ENCODE measurements at regions not wholly inside any gene's neighbourhood (a gene's known extent, or its start where the extent isn't known, plus 50 kb on each side); places are given as distances from the start of the nearest gene placed in this dataset.

- TF ChIP-seq NFRKB (IDR thresholded peaks at IDR 0.05), result no peak
- TF ChIP-seq FOXK2 (IDR thresholded peaks at IDR 0.05), result no peak
- TF ChIP-seq FOXM1 (IDR thresholded peaks at IDR 0.05; ENCODE audit: borderline replicate concordance), result no peak
- TF ChIP-seq ARNT (IDR thresholded peaks at IDR 0.05), result no peak
- no peak for TF ChIP-seq BHLHE40 (IDR thresholded peaks at IDR 0.05; ENCODE audit: borderline replicate concordance)
- no peak for TF ChIP-seq HDGF (IDR thresholded peaks at IDR 0.05; ENCODE audit: borderline replicate concordance)
- no peak for TF ChIP-seq LEF1 (IDR thresholded peaks at IDR 0.05; ENCODE audit: borderline replicate concordance)
- TF ChIP-seq ZNF384 (IDR thresholded peaks at IDR 0.05), result no peak
- no peak for TF ChIP-seq SP1 (IDR thresholded peaks at IDR 0.05)
These were observed 91.2 kb downstream of the GLI2 start for GRCh38 chr2:120826716-120827410.
